GM19463 (cell line): ENCODE measurements at regions not wholly inside any gene's neighbourhood (a gene's known extent, or its start where the extent isn't known, plus 50 kb on each side); places are given as distances from the start of the nearest gene placed in this dataset.
"Not testable (repeated sequence)": the region's sequence is repeated elsewhere in the genome, so short reads cannot be mapped to it uniquely, and the experiment has no call there.

Source experiments
- ATAC-seq: cut with Tn5 transposase; IDR thresholded peaks from one replicate; pipeline ENCODE4 v1.9.1; 2021; ENCODE audit warnings: mild to moderate bottlenecking, moderate library complexity; ENCODE audit not compliant: unreplicated experiment

DNA sequence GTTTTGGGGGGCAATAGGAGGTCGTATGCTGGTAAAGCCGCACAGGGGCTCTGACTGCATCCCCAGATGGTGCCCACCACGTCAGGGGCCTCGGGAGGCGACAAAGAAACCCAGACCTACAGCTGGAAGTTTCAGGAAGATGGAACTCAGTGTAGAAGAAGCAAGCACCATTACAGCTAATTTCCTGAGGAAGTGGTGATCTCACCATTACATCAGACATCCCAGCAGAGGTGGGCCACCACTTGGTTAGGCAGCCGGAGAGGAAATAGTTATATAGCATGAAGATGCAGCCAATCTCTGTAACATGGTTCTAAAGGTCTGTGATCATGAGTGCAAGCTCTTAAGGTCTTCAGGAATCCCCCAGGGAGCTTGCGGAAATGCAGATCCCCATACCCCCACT, 127.3 kb upstream of the PCBD1 start:
- ATAC-seq: no peak

DNA sequence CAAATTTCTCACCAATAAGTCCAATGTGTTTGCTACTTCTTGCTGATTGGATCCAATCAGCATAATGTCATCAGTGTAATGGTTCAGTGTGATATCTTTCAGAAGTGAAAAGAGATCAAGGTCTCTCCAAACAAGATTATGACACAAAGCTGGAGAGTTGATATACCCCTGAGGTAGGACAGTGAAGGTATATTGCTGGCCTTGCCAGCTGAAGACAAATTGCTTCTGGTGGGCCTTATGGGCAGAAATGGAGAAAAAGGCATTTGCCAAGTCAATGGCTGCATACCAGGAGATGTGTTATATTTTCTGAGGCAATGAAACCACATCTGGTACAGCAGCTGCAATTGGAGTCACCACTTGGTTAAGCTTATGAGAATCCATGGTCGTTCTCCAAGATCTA, 131.7 kb upstream of the PCBD1 start:
- ATAC-seq: not testable (repeated sequence)

DNA sequence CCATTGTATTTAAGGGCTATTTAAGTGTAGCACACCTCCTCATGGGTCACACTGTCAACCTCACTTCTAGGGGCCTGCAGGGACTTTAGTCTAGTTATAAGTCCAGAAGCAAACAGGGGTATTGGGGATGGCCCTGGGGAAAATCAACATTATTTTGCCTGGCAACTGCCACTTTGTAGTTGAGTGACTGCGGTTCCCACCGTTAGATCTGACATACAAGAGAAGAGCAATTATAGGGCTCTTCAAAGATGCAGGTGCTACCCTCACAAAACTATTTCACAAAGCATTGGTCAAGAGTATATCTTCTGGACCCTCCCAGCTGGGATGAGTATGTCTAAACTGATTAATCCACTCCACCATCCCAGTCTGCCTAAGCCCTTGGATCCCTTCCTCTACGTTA, 133.0 kb upstream of the PCBD1 start:
- no peak for ATAC-seq

DNA sequence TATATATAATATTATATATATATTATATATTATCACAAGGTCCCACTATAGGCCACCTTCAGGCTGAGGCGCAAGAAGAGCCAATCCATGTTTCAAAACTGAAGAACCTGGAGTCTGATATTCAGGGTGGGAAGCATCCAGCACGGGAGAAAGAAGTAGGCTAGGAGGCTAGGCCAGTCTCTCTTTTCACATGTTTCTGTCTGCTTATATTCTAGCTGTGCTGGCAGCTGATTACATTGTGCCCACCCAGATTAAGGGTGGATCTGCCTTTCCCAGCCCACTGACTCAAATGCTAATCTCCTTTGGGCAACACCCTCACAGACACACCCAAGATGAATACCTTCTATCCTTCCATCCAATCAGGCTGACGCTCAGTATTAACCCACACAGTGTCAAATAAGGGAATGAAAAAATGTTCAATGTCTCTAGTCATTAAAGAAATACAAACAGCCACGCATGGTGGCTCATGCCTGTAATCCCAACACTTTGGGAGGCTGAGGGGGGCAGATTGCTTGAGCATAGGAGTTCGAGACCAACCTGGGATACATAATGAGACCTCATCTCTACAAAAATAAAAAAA, 135.4 kb upstream of the PCBD1 start:
- ATAC-seq: no peak

DNA sequence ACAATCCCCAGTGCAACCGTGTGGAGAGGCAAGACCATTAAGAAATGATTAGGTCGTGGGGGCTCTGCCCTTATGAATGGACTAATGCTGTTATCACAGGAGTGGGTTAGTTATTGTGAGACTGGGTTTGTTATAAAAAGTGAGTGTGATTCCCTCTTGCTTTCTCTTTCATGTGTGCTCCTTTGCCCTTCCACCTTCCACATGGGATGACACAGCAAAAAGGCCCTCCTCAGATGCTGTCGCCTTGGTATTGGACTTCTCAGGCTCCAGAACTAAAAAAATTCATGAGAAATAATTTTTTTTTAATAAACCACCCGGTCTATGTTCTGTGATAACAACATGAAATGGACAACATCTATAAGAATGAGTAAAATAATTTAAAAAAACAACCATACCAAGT, 136.1 kb upstream of the PCBD1 start:
- ATAC-seq: no peak

DNA sequence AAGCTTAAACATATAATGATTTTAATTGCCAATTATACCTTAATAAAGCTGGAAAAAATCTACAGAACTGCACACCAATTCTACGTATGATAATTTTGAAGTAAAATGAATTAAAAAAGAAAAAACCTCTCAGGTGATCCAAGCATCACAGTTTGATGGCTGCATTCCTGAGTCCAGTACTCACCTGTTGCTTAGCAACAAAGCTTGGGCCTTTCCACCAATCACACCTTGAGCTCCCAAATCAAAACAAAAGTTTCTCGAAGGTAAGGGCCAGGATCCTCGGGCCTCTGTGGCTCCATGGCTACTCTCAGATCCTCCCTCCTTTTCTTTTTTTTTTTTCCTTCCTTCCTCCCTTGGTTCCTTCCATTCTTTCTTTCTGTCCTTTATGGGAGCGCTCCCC, 137.2 kb upstream of the PCBD1 start:
- ATAC-seq: no peak

DNA sequence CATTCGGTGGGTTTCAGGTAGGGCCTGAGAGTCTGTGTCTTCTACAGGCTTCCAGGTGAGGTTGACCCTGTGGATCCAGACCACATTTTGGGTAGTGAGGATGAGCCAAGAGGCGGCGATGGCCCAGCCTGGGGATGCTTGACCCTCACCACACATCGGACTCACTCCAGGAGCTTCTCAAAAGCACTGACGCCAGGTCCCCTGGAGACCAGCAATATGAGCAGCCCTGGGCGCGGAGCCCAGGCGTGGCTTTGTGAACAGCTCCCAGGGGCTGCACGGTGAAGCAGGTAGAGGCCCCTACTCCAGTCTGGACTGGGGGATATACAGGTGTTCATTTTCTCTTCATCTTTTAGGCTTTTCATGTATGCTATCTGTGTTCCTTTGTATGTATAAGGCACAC, 139.7 kb upstream of the PCBD1 start:
- ATAC-seq: no peak

DNA sequence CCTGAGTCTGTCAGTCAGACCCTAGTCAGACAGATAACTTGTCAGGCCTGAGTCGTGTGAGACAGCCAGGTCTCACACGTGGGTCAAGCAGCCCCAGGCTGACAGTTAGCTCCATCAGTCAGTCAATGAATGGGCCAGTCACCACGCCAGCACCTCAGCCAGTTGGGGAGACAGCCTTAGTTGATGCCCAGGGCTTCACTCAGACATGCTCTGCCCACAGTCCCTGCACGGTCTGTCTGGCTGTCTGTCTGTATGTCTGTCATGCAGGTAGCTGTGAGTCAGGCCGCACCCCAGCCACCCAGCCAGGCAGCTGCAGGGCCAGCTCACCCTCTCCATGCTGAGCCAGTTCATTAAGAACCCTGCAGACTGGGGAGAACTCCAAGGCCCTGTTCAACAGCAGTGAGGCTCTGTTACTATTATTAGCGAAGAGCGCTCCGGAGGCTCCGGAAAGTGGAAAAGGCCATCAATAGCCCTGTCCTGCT, 141.1 kb upstream of the PCBD1 start:
- ATAC-seq: no peak

DNA sequence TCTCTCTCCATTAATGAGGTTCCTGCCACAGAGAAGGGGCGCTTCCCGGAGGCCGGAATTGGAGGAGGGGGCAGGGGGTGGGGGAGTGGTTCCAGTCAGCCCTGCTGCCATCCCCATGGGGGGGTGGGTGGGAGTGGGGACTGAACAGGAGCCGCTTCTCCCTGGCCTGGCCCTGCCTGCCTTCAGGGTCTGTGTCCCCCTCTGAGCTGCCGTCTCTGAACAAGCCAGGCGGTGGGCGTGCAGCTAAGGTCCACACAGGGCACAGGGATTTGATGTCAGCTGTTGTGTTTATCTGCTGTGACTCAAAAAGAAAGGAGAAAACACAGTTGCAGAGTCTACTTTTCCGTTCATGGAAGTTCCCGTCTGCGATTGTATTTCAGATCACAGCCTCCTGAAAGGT, 141.5 kb upstream of the PCBD1 start:
- ATAC-seq: no peak

DNA sequence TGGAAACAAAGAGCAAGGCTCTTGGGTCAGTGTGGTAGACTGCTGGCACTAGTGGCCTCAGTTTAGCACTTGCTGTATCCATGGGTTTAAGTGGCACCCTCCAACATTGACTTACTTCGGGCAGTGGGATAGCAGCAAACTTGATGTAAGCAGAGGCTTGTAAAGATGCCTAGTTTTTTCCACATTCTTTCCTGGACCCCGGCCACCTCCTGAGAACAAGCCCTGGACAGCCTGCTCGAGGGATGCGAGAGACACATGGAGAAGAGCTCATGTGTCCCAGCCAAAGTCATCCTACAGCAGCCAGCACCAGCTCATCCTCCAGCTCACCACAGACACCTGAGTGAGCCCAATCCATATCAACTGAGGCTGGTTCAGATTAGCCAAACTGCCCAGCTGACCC, 142.7 kb upstream of the PCBD1 start:
- no peak for ATAC-seq

DNA sequence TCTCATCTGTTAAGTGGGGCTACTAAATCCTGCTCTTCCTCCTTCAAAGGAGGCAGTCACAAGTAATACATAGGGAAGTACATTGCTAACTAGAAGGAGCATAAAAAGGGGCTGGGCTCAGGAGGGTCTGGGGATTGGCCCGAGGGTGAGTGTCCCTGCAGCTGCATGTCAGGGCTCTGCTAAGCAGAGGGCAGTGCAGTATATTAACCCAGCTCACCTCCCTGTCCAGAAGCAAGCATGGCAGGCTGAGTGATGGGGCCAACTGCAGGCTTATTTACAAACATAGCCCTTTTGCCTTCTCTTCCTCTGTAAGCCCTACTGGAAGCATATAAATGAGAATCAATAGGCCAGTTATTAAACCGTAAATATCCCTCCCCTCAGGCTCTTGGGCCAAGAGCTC, 143.2 kb upstream of the PCBD1 start:
- ATAC-seq: no peak

DNA sequence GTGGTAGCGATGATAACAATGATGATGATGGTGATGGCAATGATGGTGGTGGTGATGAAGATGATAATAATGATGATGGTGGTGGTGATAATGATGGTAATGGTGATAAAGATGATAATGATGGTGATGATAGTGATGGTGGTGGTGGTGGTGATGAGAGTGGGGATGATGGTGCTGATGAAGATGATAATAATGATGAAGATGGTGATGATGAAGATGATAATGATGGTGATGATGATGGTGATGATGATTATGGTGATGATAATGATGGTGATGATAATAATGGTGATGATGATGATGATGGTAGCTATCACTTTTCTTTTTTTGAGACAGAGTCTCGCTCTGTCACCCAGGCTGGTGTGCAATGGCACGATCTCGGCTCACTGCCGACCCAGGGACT, 144.5 kb upstream of the PCBD1 start:
- no peak for ATAC-seq

DNA sequence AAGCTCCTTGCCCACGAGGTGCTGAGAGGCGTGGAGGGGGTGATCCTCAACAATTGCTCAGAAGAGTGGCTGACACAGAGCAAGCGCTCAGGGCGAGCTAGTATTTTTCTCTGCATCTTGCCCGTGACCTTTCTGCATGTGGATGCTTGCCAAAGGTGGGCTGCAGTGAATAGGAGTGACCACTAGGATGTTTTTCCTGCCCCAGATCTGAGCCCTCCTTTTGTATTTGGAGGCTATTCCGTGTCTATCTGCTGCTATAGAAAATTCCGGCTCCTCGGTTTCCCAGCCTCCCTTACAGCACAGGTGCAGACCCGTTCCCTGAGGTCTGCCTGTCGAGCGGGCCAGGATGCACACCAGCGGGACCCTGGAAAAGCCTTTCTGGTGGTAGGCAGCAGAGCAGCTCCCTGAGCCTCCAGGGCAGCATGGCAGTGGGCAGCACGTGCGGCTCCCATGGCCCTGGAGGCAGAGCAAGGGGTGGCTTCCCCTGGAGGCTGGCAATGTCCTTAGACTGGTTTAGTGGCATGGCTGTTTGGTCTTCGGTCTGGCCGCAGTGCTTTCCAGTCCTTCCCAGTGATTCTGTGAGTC, 145.1 kb upstream of the PCBD1 start:
- no peak for ATAC-seq

DNA sequence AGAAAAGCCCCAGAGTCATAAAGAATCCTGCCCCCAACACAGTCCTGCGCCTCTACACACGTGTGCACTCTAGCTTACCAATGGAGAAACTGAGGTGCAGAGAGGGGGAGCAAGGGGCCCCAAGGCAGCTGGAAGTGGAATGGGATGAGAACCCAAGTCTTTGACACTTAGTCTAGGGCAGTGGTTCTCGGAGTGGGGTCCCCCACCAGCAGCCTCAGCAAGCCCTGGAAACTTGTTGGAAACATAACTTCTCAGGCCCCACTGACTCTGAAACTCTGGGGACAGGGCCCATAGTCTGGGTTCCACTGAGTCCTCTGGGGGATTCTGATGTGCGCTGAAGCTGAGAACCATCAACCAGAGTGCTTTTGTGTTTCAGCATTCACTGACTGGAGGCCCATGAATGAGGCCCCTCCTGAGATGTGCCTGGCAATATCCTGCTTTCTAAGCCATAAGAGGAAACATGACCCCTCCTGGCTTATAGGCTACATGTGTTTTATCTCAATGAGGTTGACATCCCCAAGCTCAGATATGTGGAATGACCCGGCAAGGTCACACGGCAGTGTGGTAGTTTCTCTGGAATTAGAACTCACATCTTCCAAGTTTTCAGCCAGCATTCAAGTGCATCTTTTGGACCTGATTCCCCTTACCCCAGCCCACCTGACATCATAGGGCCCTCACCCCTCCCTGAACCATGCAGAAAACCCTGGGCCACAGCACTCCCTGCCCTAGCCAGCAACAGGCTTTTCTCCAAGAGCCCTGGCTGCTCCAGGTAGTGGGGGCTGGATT, 147.3 kb upstream of the PCBD1 start:
- no peak for ATAC-seq

DNA sequence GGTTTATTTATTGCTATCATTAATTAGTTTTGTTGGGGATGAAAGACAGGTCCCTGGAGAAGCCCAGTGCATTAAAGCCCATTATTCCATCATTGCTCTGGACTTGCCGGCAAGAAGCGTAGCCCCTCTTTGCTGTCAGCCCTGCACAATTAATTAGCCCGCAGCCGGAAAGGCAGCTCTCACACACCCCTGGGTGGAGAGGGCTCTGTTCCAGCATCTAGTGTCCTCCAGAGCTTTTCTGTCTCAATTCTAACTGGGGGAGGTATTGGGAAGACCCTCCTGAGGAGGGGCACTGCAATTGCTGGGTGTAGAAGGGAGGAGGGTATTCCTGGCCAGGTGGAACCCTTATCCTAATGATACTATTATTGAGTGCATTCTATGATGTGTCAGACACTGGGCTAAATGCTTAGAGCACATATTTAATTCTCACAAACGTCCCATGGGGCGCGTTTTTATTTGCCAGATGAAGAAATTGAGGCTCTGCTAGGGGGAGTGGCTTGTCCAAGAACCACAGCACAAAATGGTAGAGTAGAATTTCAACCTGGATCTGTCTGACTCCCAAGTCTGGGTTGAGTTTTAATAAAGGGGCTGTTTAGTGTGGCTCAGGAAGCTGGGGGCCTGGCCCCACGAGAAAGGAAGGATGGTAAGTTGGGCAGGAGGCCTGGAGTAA, 148.1 kb upstream of the PCBD1 start:
- ATAC-seq: no peak

DNA sequence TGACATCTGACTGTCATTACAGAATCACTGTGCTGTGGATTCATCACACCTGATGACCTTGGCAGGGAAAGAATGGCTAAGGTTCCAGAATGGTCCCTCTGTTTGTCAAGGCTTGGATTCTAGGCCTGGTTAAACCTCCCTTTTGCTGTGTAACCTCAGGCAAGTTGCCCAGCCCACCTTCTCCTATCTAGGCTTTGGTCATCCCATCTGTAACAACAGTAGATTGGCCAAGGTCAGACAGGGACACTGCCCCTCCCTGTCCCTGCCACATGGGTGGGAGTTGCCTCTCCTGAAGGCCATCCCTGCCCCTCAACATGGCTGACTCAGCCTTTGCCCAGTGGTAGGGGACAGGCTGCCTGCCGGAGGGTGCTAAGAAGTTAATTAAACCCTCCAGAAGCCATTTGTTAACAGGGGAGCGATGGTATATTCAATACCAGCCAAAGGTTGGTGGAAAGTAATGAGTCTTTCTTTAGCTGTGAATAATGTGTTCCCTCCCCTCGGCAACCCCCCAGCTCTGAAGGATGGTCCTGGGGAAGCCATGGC, 149.8 kb upstream of the PCBD1 start:
- ATAC-seq: no peak

DNA sequence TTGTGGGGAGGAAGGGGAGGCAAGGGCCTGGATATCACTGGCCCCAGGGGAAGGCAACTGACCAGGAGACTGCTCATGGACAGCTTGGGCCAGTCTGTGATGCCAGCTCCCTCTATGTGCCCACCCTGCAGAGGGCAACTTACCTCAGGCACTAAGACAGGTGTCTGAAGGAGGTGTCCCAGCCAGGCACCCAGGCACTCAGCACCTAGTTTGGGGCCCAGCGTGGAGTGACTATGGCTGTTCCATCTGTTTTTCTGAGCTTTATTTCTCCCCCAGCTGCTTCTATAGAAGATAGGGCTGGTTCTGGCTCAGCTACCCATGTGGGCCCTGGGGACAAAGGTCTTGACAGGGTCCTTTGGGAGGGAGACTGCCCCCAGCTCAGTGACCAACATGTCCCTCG, 150.6 kb upstream of the PCBD1 start:
- ATAC-seq: no peak

DNA sequence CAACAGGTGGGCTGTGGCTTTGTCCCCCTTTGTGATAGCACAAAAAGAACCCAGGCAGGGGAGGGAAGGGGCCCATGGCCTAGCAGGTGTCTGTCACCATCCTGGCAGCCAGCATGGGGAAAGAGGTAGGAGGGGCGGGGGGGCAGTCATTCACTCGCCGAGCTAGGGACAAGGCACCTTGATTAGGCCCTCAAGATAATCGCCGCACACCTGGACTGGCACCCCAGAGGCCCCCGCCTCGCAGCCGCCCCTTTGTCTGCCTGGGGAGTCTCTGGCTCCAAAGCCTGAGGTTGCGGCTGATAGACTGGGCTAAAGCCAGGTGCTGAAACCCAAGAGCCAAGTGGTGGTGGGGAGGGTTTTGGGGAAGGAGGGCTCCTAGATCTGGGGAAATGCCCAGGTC, 151.2 kb upstream of the PCBD1 start:
- ATAC-seq: no peak

DNA sequence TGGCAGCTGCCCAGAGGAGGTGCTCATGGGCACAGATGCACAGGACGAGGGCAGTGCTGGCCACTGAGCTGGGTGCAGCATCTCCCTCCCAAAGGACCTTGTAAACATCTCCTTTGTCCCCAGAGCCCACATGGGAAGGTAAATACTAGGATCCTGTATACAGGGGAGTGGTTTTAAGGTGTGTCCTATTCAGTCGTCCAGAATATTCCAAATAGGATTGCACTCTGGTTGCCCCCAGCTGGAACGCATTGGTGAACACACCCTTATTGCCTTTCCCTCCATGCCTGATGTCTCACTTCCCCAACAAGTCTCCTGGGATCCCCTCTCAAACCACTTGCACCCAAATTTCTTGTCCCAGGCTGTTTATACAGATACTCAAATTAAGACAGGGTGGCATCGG, 152.0 kb upstream of the PCBD1 start:
- no peak for ATAC-seq

DNA sequence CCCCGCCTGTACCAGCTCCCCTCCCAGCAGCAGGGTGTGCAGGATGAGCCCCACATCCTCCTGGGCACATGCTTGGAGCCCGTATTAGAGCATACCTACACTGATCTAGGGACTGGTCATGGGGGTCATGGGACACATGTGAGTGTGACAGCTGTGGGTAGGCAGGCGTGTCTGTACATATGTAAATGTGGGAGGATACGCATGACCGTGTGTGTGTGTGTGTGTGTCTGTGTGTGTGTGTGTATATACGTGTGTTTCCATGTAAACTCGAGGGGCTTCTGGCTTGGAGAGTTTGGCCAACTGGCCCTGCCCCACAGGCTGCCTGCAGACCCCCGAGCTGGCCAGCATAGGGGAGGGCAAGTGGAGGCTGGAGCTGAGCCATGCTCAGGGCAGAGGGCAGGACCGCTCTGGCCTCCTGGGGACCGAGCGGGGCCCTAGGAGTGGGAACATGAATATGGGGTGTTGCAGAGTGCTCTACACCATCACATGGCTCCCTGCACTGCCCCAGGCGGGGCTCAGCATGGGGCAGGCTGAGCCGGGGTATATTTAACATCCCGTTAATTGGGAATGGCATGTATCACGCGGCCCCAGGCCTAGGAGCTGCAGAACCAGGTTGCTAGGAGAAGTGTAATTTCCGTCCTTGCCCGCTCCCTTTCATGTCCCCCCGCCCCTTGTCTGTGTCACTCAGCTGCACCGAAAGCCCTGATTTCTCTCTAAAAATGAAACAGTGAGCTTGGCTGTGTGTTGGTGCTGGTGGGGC, 152.7 kb upstream of the PCBD1 start:
- ATAC-seq: no peak

DNA sequence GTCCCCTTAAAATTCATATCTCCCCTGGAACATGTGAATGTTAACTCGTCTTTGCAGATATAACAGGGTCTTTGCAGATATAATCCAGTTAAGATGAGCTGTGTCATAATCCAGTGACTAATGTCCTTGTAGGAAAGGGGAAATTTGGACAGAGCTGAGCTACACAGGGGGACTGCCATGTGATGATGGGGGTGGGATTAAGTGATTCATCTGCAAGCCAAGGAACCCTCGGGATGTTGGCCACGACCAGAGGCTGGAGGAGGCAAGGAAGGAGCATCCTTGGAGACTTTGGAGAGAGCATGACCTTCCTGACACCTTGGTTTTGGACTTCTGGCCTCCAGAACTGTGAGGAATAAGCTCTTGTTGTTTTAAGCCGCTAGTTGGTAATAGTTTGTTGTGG, 153.9 kb upstream of the PCBD1 start:
- no peak for ATAC-seq
